Stimulated activated CD4-positive, alpha-beta T cell treated with anti-CD3 and anti-CD28 coated beads, Interleukin-4, amount 100 ng/mL, for 48 hours (primary cell): ENCODE measurements at regions not wholly inside any gene's neighbourhood (a gene's known extent, or its start where the extent isn't known, plus 50 kb on each side); places are given as distances from the start of the nearest gene placed in this dataset.

Experiments
- DNase-seq, 2 donors: peaks; one replicate each; pipeline ENCODE4 v3.0.0-alpha.2; 2020; ENCODE audit warnings: low read depth in 2 of 2

- no peak for DNase-seq
Observed at GRCh38 chr22:49018601-49019000, 809.1 kb downstream of the BRD1 start.

- DNase-seq, result no peak
Observed at GRCh38 chr22:49017482-49018329, 810.0 kb downstream of the BRD1 start.

- DNase-seq, result no peak
Observed at GRCh38 chr22:49016909-49017481, 810.7 kb downstream of the BRD1 start.

GRCh38 chr22:49015993-49016908, 811.4 kb downstream of the BRD1 start:
- DNase-seq, result no peak

- DNase-seq, result no peak
Observed at GRCh38 chr22:49015459-49015858, 812.2 kb downstream of the BRD1 start.

GRCh38 chr22:49014227-49015201, 813.2 kb downstream of the BRD1 start:
- DNase-seq, result no peak

- DNase-seq, result no peak
Observed at GRCh38 chr22:49013707-49014106, 814.0 kb downstream of the BRD1 start.

- DNase-seq, result no peak
Observed at GRCh38 chr22:49012712-49013395, 814.8 kb downstream of the BRD1 start.

GRCh38 chr22:49011769-49012648, 815.7 kb downstream of the BRD1 start:
- no peak for DNase-seq

- DNase-seq, result no peak
Observed at GRCh38 chr22:49011379-49011768, 816.3 kb downstream of the BRD1 start.

GRCh38 chr22:49010901-49011300, 816.8 kb downstream of the BRD1 start:
- no peak for DNase-seq

- no peak for DNase-seq
Observed at GRCh38 chr22:49010070-49010863, 817.4 kb downstream of the BRD1 start.

- DNase-seq, result no peak
Observed at GRCh38 chr22:49009359-49010063, 818.2 kb downstream of the BRD1 start.

- DNase-seq, result no peak
Observed at GRCh38 chr22:49008682-49009235, 818.9 kb downstream of the BRD1 start.

GRCh38 chr22:49007013-49007653, 820.5 kb downstream of the BRD1 start:
- DNase-seq, result no peak

GRCh38 chr22:49006207-49007012, 821.3 kb downstream of the BRD1 start:
- DNase-seq, result no peak
